ENCODE measurements at regions not wholly inside any gene's neighbourhood (a gene's known extent, or its start where the extent isn't known, plus 50 kb on each side); places are given as distances from the start of the nearest gene placed in this dataset.

DNA sequence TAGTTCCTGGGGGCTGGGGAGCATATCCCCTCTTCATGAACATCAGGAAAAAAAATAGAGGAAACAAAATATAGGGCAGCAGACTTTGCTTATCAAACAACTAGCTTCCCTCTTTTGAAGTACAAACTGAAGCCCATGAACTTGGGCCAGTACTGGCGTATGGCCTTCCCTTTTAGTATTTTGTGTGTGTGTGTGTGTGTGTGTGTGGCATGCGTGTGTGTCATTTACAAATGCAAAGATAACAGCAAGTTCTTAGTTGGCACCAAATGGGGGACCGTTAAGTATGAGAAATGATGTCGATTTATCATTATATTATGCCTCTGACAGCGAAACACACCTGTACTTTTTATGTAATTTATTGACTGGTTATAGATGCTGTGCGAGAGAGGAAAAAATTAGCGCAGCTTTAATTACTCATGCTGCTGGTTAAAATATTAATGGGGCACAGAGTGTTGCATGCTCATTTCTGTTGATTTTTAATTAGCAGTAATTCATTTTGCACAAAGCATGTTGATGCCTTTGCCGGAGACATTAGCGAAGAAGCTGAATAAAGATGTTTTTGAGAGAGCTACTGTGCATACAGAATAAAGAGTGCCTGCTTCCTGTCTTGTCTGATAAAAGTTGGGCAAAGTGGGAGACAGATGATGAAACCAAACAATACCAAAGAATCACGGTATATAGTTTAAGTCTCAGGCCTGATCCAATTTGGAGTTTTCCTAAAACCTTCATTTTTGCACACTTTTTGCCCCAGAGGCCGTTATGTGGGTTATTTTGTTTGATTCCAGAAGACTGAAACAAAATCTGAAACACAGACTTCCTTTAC is 297.1 kb downstream of the SATB1 start:
- H3K27me3 ChIP-seq, result no peaks in the 10 kb centered on the region
- intact Hi-C loops (cut with DNase I), result no loop called here
- no peak for DNase-seq
- H3K9me3 ChIP-seq, result no peaks in the 10 kb centered on the region
- TF ChIP-seq, protein P1, sequence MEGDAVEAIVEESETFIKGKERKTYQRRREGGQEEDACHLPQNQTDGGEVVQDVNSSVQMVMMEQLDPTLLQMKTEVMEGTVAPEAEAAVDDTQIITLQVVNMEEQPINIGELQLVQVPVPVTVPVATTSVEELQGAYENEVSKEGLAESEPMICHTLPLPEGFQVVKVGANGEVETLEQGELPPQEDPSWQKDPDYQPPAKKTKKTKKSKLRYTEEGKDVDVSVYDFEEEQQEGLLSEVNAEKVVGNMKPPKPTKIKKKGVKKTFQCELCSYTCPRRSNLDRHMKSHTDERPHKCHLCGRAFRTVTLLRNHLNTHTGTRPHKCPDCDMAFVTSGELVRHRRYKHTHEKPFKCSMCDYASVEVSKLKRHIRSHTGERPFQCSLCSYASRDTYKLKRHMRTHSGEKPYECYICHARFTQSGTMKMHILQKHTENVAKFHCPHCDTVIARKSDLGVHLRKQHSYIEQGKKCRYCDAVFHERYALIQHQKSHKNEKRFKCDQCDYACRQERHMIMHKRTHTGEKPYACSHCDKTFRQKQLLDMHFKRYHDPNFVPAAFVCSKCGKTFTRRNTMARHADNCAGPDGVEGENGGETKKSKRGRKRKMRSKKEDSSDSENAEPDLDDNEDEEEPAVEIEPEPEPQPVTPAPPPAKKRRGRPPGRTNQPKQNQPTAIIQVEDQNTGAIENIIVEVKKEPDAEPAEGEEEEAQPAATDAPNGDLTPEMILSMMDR (IDR thresholded peaks at IDR 0.05), result no peak
- TF ChIP-seq POLR2A (IDR thresholded peaks at IDR 0.05), result no peak
- H3K27ac ChIP-seq, result no peak overlapping the region
- H3K36me3 ChIP-seq, result no peaks in the 10 kb centered on the region
- H3K4me1 ChIP-seq, result no peaks in the 10 kb centered on the region
- 86 to 89% methylated on average over 11 of the region's 11 CpGs for WGBS, 2 donors
- H3K4me3 ChIP-seq (replicated peaks in 1 of 3), result no peak overlapping the region

DNA sequence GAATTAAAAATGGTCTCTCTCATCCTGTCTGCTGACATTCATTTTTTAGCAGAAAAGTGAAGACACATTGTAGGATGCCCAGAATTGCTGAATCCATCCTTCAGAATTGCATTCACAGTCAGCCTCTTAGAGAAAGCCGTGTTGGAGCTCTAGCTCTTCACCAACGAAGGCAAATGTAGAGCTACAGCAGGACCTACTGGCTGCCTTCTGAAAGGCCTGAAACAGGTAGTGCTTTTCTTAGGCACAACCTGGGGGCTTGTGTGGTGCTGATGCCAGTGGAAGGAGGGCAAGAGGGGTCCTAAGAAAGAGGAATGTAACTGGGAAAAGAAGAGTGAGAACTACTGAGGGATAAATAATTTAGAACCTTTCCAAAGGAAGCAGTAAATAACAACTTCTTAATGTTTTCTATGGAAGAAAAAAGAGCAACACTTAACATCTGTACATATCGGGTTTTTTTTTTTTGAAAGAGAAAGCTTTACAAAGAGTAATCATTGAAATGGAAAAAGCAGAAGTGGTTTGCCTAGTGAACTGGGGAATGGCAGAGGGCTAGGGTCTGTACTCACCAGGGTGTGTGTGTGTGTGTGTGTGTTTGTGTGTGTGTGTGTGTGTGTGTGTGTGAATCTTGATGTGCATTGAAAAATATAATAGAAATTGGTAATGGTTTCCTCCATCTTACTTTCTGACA is 297.8 kb downstream of the SATB1 start:
- intact Hi-C loops (cut with DNase I), result no loop called here
- WGBS, 2 donors, result 34 to 45% methylated on average over 3 of the region's 3 CpGs
- Histone ChIP-seq H3K27ac (no peak overlapping the region), H3K9me3 (no peaks in the 10 kb centered on the region), H3K36me3 (no peaks in the 10 kb centered on the region), H3K4me1 (no peaks in the 10 kb centered on the region), H3K4me3 (replicated peaks in 1 of 3) (no peak overlapping the region), H3K27me3 (no peaks in the 10 kb centered on the region)
- DNase-seq, result no peak
- TF ChIP-seq POLR2A (IDR thresholded peaks at IDR 0.05), result no peak

DNA sequence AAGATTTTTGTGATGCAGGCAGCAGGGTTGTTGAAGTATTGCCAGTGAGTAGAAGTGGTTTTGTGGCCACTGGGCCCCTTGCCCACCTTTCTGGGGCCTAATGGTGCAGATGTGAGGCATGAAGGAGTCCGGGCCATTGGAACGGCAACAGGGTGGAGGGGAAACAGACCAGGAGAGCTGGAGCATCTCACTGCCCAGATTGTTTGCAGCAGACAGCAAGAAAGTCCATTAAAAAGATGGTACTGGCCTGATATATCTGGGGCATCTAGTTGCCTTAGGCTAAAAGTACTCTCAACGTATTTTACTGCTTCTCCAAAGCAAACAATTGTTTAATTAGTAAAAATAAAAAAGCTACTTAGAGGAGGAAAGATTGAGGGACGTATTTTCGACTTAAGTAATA is 298.4 kb downstream of the SATB1 start:
- Histone ChIP-seq H3K4me3 (replicated peaks in 1 of 3) (no peak overlapping the region), H3K36me3 (no peaks in the 10 kb centered on the region), H3K27ac (no peak overlapping the region), H3K9me3 (no peaks in the 10 kb centered on the region), H3K4me1 (no peaks in the 10 kb centered on the region), H3K27me3 (no peaks in the 10 kb centered on the region)
- DNase-seq, result no peak
- no peak for TF ChIP-seq POLR2A (IDR thresholded peaks at IDR 0.05)
- TF ChIP-seq, protein P1 (IDR thresholded peaks at IDR 0.05), result no peak
- intact Hi-C loops (cut with DNase I), result no loop called here
- WGBS, 2 donors, result 61 to 65% methylated on average over 5 of the region's 5 CpGs

DNA sequence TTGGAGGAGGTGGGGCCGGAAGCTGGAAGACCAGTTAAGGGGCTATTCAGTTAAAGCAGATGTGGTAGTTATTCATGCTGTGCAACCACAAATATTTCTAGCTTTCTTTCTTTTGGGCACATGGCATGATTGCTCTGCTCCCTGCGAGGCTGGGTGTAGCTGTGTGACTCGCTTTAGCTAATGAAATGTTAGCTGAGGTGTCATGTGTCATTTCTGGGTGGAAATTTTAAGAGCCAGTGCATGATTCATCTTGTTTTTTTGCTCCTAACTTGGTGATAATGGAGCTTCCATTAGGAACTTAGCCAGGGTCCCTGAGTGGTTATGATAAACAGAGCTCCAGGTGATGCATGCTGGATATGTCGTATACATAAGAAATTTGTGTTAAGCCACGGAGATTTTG is 300.6 kb downstream of the SATB1 start:
- DNase-seq, result no peak
- intact Hi-C loops (cut with DNase I), result no loop called here
- H3K27ac ChIP-seq, result no peak overlapping the region
- no peaks in the 10 kb centered on the region for H3K36me3 ChIP-seq
- no peaks in the 10 kb centered on the region for H3K9me3 ChIP-seq
- 83 to 94% methylated on average over 5 of the region's 5 CpGs for WGBS, 2 donors
- H3K4me1 ChIP-seq, result no peaks in the 10 kb centered on the region
- no peak overlapping the region for H3K4me3 ChIP-seq (replicated peaks in 1 of 3)
- no peak for TF ChIP-seq POLR2A (IDR thresholded peaks at IDR 0.05)
- TF ChIP-seq, protein P1 (IDR thresholded peaks at IDR 0.05), result no peak
- no peaks in the 10 kb centered on the region for H3K27me3 ChIP-seq

DNA sequence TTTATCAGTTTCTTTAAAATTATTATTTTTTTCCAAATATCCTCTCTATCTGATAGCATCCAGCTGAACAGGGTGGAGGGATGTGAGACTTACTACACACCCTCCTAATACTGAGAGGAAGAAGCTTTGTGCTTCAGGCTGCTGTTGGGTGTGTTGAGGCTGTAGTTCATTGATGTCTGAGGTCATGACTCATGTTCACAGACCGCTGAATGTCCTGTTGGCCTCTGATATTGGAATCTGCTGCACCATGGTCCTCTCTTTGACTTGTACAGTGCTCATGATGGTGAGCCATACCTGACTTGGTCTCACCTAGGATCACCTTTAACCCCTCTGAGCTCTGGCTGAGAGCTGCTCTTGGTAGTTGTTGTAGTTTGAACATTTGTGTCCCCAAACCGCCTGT is 302.9 kb downstream of the SATB1 start:
- DNase-seq, result no peak
- WGBS, 2 donors, result 88 to 100% methylated on average over 2 of the region's 2 CpGs
- Histone ChIP-seq H3K27me3 (no peaks in the 10 kb centered on the region), H3K4me1 (no peaks in the 10 kb centered on the region), H3K36me3 (no peaks in the 10 kb centered on the region), H3K4me3 (replicated peaks in 1 of 3) (no peak overlapping the region), H3K27ac (no peak overlapping the region), H3K9me3 (no peaks in the 10 kb centered on the region)
- no peak for TF ChIP-seq POLR2A (IDR thresholded peaks at IDR 0.05)
- intact Hi-C loops (cut with DNase I), result no loop called here

DNA sequence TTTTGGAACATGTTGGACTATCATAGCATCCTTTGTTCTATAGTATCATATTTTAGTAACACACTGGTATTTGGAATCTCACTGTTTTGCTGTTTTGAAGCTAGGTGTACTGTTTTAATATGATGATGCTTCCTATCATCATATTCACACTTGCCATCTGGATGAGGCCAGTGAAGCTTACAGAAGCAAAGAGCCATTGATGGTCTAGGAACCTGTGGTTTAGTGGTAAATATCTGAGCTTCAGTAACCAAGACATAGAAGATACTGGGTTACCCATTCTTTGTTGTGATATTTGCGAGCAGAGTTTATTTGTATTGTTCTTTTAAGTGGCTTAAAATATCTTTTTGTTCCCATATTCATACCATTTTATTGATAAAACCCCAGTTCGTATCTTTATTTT is 304.1 kb downstream of the SATB1 start:
- H3K4me3 ChIP-seq (replicated peaks in 1 of 3), result no peak overlapping the region
- intact Hi-C loops (cut with DNase I), result no loop called here
- WGBS, 2 donors, result 88 to 93% methylated on average over 2 of the region's 2 CpGs

More for the DNA sequence above, 304.1 kb downstream of the SATB1 start:
- no peak for TF ChIP-seq POLR2A (IDR thresholded peaks at IDR 0.05)
- TF ChIP-seq, protein P1 (IDR thresholded peaks at IDR 0.05), result no peak
- Histone ChIP-seq H3K27ac (no peak overlapping the region), H3K4me1 (no peaks in the 10 kb centered on the region), H3K27me3 (no peaks in the 10 kb centered on the region), H3K9me3 (no peaks in the 10 kb centered on the region), H3K36me3 (no peaks in the 10 kb centered on the region)
- DNase-seq, result no peak
